ENCODE measurements at regions not wholly inside any gene's neighbourhood (a gene's known extent, or its start where the extent isn't known, plus 50 kb on each side); places are given as distances from the start of the nearest gene placed in this dataset.
A peak's percentile ranks its signal among the peaks of the same experiment; 100 is the strongest.
"Not testable (repeated sequence)": the region's sequence is repeated elsewhere in the genome, so short reads cannot be mapped to it uniquely, and the experiment has no call there.

GRCh38 chr5:124956471-124957029, 210.1 kb upstream of the ZNF608 start:
- no peak for DNase-seq (ENCODE audit: low read depth in 4 of 4, low spot score in 3 of 4)

- no peak for DNase-seq (ENCODE audit: low read depth in 4 of 4, low spot score in 3 of 4)
Observed at GRCh38 chr5:124957063-124957462, 210.6 kb upstream of the ZNF608 start.

DNA sequence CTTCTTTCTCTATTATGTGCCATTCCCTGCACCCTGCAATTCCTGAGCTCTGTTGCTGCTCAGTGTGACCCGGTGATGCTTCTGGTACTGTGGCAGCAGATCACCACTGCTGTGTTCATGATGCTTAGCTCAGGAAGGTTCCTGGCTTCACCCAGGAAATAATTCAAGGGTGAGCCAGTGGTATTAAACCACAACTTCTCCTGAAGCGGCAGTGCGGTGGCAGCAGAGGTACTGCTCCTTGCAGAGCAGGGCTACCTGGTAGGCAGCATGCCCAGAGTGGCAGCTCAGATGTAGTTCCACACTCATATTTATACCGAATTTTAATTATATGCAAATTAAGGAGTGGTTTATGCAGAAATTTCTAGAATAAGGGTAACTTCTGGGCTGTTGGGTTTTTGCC, 213.8 kb upstream of the ZNF608 start:
- no peak for DNase-seq (ENCODE audit: low read depth in 4 of 4, low spot score in 3 of 4)

DNA sequence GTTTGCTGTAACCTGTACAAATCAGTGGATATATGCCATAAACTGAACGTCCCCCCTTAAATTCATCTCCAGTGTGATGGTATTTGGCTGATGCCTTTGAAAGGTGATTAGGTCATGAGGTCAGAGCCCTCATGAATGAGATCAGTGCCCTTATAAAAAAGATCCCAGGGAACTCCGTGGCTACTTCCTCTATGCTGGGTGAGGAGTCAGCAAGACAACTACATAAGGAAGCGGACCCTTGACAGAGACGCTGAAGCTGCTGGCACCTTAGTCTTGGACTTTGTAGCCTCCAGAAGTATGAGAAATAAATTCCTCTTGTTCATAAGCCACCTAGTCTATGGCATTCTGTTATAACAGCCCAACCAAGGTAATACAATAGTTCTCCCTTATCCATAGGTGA, 215.1 kb upstream of the ZNF608 start:
- no peak for DNase-seq (ENCODE audit: low read depth in 4 of 4, low spot score in 3 of 4)

GRCh38 chr5:124962111-124962510, 215.7 kb upstream of the ZNF608 start:
- no peak for DNase-seq (ENCODE audit: low read depth in 4 of 4, low spot score in 3 of 4)

- no peak for DNase-seq (ENCODE audit: low read depth in 4 of 4, low spot score in 3 of 4)
Observed at GRCh38 chr5:124962735-124963134, 216.3 kb upstream of the ZNF608 start.

DNA sequence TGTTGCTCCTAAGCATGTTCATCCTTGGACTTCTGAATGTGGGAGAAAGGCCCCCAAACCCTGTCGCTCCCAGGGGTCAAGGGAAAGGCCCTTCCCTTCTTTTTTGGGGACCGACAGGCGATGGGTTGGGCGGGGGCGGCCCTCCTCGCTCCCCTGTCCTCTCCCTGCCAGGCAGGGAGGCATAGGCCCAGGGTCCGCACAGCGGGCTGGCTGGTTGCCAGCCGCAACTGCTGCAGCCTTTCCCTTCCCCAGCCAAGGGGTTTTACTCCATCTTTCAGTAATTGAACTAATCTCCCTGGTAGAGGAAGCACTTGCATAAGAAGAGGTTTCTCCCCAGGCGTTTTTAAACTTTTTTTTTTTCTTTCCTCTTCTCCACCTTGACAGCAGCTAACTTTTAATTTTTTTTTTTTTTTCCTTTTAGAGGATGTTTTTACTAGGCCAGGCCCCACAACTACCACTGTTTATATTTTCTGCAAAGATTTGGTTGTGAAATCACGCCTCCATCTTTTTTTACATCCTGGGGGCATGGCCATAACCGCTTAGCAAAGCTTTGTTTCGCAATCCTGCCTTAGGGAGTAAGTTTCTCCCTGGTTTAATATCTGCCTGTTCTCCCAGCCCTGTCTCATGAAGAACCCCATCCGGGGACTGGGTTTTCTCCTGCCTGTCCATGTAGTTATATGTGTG, 216.9 kb upstream of the ZNF608 start:
- no peak for DNase-seq (ENCODE audit: low read depth in 4 of 4, low spot score in 3 of 4)

DNA sequence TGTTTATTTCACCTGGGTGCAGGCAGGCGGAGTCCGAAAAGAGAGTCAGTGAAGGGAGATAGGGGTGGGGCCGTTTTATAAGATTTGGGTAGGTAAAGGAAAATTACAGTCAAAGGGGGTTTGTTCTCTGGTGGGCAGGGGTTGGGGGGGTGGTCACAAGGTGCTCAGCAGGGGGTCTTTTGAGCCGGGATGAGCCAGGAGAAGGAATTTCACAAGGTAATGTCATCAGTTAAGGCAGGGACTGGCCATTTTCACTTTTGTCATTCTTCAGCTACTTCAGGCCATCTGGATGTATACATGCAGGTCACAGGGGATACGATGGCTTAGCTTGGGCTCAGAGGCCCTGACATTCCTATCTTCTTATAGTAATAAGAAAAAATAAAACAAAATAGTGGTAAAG, 220.3 kb upstream of the ZNF608 start:
- not testable (repeated sequence) for DNase-seq (ENCODE audit: low read depth in 4 of 4, low spot score in 3 of 4)

DNA sequence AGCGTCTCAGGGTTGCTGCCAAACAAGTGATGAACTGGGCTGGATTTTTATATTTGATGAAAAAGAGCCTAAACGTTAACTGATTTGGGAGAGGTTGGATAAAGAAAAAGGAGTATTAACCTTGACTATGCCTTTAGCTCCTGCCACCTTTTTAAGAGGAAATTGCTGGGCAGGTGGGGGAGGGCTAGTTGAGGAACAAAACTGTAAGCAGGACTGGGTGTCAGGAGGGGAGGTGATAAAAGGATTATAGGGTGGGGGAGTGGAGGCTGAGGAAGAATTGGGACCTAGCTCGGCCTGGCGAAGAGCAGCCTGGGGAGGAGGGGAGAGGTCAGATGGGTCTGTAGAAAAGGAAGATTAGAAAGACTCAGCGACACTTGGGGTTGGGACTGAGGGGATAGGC, 223.9 kb upstream of the ZNF608 start:
- not testable (repeated sequence) for DNase-seq (ENCODE audit: low read depth in 4 of 4, low spot score in 3 of 4)

- DNase-seq (ENCODE audit: low read depth in 4 of 4, low spot score in 3 of 4), result no peak
Observed at GRCh38 chr5:124972703-124973102, 226.3 kb upstream of the ZNF608 start.

- no peak for DNase-seq (ENCODE audit: low read depth in 4 of 4, low spot score in 3 of 4)
Observed at GRCh38 chr5:124973661-124974060, 227.2 kb upstream of the ZNF608 start.

DNA sequence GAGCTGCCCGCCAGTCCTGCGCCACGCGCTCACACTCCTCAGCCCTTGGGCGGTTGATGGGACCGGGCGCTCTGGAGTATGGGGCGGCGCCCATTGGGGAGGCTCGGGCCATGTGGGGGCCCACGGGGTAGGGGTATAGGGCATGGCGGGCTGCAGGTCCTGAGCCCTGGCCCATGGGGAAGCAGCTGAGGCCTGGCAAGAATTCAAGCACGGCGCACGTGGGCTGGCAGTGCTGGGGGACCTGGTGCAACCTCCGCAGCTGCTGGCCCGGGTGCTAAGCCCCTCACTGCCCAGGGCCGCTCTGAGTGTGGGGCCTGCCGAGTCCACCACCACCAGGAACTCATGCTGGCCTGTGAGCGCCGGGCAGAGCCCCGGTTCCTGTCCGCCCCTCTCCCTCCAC, 229.6 kb upstream of the ZNF608 start:
- no peak for DNase-seq (ENCODE audit: low read depth in 4 of 4, low spot score in 3 of 4)

GRCh38 chr5:124979251-124979650, 232.8 kb upstream of the ZNF608 start:
- DNase-seq (ENCODE audit: low read depth in 4 of 4, low spot score in 3 of 4), result no peak

DNA sequence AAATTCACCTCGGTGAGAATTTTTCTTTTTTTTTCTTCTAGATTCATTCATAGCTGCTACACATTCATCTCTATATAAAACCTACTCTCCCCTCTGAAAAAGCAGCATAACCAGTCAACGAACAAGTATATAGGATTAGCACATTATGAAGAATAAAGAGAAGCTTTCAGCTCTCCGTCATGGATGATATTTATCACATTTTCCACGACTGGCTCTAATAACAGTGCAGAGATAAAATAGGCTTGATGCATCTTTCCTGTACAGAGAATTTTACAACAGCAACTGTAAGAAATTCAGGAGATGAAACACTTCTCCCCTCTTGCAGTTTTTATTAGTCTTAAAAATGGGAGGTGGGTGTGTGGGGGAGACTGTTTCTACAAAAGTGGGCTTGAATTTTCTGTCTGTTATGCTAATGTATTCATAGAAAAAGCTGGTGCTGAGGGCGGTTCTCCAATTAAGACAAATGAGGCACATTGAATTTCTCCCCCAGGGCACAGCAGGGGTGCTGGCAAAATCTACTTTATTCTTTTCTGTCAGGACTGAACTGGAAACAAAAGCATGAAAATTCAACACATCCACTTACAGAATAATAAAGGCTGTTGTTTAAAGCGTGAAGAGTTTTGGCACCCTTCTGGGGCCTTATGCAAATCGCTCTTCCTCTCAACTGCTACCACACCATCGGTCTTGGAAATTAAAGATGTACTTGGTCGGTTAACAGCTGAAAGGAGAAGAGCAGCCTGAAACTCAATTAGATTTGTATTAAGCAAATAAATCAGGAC, 233.9 kb upstream of the ZNF608 start:
- DNase-seq (ENCODE audit: low read depth in 4 of 4, low spot score in 3 of 4), result no peak

DNA sequence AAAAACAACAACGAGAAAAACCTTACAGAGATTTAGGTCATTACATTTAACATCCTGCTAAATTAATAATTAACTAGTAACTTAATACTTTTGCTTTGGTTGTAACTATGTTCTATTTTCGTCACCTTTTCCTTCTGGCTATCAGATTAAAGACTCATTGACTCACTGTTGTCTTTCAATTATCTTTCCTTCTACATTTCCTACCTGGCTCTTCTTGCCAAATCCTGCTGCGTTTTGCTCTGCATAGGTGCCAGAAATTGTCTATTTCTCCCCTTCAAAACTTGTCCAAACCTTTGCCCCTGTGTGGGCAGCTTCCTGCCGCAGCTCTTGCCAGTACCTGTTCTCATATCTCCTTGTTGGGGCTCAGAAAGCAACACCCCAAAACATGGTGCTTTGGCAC, 235.5 kb upstream of the ZNF608 start:
- no peak for DNase-seq (ENCODE audit: low read depth in 4 of 4, low spot score in 3 of 4)

- DNase-seq (ENCODE audit: low read depth in 4 of 4, low spot score in 3 of 4), result no peak
Observed at GRCh38 chr5:124986170-124986569, 239.7 kb upstream of the ZNF608 start.

- DNase-seq (ENCODE audit: low read depth in 4 of 4, low spot score in 3 of 4), result no peak
Observed at GRCh38 chr5:124986667-124987066, 240.2 kb upstream of the ZNF608 start.

DNA sequence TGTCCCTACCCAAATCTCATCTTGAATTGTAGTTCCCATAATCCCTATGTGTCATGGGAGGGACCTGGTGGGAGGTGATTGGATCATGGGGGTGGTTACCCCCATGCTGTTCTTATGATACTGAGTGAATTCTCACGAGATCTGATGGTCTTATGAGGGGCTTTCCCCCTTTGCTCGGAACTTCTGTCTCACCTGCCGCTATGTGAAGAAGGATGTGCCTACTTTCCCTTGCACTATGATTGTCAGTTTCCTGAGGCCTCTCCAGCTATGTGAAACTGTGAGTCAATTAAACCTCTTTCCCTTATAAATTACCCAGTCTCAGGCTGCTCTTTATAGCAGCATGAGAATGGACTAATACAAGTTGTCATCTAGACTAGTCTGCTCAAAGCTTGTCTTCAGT, 241.3 kb upstream of the ZNF608 start:
- DNase-seq (ENCODE audit: low read depth in 4 of 4, low spot score in 3 of 4), result not testable (repeated sequence)

DNA sequence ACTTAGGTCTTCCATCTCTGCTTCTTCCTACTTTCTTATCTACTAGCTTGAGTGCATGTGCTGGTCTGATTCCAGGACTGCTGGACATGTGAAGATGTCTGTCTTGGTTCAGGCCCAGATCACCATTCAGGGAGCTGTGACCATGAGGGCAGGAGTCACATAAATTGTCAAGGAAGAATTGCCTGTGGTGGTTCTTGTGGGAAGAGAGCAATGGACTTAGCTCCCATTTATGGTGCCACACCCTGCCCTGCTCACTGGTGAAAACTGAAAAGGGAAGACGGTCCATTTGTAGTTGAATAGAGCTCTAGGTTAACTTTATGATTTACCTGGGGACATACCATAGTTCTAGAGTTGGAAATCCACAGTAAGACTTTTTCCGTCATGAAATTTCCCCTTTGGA, 244.3 kb upstream of the ZNF608 start:
- no peak for DNase-seq (ENCODE audit: low read depth in 4 of 4, low spot score in 3 of 4)

GRCh38 chr5:124995421-124995820, 249.0 kb upstream of the ZNF608 start:
- DNase-seq (ENCODE audit: low read depth in 4 of 4, low spot score in 3 of 4), result peak in 1 of 4 donors; percentile 34

DNA sequence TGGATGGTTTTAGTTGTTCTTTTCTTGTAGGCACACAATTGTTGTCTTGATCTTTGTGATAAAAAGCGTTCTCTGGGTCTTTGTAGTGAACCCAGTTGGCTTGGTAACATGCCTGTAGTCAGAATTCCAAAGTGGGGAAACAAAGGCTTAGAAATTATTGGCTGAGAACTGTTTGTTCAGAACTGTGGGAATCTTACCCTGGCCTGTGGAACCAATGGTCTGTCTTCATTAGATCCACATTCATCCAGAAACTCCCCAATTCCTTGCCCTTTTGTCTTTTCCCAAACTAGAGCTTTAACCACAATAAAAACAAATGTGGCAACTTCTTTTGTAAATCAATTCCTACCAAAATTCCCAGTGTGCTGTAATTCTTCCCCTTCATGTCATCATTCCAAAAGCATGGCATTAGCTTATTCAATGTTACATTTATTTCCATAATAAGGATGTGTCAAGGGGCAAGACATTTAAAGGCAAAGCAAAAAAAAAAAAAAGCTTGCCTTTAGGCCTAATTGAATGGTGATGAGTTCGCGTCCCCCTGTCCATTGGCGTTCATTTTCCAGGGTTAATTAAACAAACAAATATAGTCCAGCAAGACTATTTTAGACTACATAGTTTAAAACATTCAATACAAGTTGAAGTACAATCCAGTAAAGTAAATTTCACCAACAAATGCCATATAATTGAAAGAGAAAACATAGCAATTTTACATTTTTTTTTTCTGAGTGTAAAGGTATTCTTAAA, 249.8 kb upstream of the ZNF608 start:
- DNase-seq (ENCODE audit: low read depth in 4 of 4, low spot score in 3 of 4), result no peak
